Muscle of arm (tissue), 1 donor: ENCODE measurements at regions not wholly inside any gene's neighbourhood (a gene's known extent, or its start where the extent isn't known, plus 50 kb on each side); places are given as distances from the start of the nearest gene placed in this dataset.
"Not testable (repeated sequence)": the region's sequence is repeated elsewhere in the genome, so short reads cannot be mapped to it uniquely, and the experiment has no call there.

ENCODE experiments used
- DNase-seq: peaks from one replicate; pipeline ENCODE4 v3.0.0-alpha.2; 2013

DNA sequence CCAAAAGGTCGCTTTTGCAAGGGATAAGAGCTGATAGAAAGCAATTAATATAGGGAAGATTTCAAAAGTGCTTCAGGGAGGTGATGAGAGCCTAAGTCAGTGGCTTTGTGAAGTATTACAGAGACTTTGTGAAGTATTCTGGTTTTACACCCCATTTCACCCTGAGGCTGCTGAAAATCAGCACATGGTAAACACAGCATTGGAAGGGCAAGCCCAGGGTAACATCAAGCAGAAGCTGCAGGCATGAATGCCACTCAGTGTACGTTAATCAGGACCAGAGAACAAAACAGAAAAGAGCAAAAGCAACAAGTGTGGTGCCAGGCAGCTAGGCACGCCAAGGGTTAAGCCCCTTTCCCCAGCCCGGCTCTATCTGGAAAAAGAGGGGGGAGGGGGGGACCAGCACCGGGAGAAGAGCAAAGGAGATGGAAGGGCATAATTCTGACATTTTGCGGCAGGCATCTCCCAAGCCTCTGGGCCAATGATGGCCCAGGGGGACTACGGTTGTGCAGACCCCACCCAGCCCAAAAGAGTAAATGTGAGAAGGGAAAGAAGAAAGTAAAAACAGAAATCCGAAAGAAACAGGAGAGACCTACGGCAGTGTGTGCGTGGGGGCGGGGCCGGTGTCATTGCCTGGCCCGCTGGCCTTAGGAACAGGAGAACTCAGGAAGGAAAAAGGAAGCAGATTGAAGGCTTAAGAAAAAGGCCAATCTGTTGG lies 58.9 kb downstream of the DHRS2 start:
- DNase-seq = no peak

DNA sequence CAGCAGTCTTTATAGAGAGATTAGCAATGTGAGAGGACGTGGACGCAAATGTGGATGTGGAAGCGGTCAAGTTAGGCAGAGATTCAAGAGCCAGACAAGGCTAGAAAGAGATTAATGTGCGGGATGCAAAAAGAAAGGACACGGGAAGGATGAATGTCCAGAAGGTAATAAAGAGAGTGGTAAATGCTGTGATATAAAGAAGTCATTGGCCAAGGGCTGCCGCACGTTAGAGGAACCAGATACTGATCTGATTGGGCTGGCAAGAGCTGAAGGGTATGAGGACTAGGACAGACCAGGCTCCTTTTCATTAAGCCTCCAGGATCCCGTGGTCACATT lies 59.5 kb downstream of the DHRS2 start:
- DNase-seq = no peak

- no peak for DNase-seq
Measured at GRCh38 chr14:23696701-23697239, 60.6 kb downstream of the DHRS2 start.

DNA sequence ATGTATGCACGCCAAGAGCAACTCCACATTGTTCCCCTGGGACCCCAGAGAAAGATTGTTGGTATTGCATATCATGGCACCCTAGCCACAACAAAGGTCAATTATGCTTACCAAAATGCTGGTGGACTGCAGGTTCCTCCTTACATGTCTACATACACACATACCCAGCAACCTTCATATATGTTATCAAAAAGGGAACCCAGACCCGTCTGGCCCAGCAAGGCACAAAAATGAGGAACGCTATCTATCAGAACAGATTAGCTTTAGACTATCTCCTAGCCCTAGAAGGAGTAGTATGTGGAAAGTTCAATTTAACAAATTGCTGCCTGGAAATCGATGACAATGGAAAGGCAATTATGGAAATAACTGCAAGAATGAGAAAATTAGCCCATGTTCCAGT lies 61.5 kb downstream of the DHRS2 start:
- DNase-seq = no peak

DNA sequence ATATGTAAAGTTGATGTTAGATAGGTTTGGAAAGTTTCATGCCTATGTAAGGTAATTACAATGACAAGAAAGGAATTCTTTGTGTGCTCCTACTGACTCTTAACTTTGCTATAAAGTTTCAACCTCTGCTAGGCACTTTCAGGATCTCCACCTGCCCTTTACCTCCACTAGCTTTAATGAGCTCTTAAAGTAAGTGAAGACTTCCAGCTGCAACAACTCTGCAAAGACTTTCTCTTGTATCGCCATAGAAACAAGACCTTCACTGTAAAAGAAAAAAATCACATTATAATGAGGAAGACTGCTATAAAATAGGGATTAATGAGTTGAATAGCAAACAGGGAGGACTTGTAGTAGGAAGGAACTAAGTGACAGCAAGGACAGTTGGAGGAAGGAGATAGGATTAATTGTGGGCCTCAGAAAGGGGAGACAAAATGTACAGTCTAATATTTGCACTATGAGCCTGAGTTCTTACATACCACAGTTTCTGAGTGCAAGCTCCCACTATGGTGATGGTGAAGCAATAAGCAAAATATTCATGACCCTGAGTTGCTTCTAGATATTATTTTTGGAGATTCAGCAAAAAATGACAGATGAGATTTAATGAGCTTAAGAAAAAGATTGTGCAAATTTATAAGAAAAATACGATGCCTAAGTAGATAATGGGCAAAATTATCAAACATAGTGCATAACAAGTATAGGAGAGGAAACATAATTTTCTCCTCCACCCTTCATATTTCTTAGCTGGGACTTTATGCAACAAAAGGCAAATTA lies 66.7 kb downstream of the DHRS2 start:
- DNase-seq = no peak

DNA sequence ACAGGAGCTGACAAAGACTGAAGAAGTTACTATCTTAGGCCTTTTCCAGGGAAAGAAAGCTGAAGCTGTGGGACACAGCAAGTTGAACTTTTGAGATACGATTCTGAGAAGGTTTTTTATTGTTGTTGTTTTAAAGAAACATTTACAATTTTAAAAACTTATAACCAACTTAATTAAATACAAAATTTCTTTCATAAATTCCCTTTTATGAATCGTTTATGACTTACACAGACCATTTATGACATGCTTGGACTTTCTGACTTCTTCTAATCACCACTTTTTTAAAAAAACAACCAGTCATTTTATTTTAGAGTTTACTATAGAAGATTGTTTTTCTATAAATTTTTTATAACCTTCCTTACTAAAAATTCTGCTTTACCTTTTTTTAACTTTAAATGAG lies 68.7 kb downstream of the DHRS2 start:
- DNase-seq = no peak

DNA sequence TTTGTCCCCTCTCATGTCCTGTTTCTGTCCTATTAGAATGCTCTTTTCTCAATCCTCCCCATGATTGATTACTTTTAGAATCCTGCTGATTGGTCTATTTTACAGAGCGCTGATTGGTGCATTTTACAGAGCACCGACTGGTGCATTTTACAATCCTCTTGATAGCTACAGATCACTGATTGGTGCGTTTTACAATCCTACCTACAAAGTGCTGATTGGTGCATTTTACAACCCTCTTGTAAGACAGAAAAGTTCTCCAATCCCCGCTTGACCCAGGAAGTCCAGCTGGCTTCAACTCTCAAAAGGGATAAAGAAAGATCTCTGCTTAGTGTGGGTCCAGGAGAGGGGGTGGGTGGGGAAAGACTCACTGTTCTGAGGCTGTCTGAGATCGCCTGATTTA lies 71.3 kb downstream of the DHRS2 start:
- DNase-seq = no peak

DNA sequence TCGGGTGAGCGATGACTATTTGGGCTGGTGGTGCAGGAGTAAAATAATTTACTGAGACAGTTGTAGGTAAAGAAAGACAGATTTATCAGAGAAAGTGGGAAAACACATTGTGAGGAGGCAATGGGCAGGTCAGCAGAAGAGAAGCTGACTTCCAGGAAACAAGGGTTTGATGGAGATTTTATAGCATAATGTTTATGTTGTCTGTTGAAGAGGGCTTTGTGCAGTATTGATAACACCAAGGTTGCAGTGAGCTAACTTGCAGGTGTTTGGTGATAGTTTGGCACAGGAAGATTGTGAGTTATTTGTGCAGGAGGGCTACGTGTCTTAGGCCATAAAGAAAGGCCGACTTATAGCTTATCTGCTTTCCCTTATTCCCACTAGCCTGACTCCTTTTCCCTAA lies 72.2 kb downstream of the DHRS2 start:
- no peak for DNase-seq

- no peak for DNase-seq
Measured at GRCh38 chr14:23709923-23710322, 73.8 kb downstream of the DHRS2 start.

DNA sequence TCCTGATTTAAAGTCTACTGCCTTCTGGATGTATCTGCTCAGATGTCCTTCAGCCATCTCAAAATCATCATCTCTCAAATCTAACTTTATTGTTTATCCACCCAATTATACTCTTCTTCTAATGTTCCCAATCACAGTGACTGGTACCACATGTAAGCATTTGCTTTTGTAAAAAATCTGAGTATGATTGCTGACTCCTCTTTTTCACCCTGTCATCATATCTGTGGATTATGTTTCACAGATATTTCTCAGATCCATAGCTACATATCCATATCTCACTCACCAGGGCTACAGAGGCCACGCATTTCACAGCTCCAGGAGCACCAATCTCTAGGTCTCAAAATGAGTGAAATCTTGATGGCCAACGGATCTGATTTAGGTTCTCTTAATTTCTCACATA lies 76.1 kb downstream of the DHRS2 start:
- DNase-seq = no peak

DNA sequence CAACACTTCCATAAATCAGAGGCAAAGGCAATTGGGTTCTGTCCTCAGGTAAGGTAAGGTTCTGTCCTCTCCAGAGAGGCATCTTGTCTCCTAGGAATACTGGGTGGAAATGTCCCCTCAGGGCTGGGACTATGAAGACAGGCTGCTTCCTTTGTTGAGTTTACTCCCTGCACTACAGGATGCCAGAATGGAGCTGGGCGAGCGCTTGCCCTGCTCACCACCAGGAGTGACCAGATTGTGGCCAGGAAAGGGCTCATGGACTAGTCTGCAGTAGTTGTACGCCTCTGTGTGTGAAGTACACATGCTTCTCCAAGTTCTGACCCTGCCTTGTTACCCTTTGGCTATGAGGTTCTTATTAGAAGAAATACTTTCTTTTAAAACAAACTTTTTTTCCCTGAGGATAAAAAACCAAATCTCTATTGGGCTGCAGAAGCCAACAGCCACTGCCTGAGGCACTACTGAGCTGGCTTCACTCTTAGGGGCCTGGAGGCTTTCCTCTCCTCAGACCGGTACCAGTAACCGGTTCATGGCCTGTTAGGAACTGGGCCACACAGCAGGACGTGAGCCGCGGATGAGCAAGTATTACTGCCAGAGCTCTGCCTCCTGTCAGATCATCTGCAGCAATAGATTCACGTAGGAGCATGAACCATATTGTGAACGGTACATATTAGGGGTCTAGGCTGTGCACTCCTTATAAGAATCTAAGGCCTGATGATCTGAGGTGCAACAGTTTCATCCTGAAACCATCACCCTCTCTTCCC lies 83.2 kb downstream of the DHRS2 start:
- DNase-seq = no peak

DNA sequence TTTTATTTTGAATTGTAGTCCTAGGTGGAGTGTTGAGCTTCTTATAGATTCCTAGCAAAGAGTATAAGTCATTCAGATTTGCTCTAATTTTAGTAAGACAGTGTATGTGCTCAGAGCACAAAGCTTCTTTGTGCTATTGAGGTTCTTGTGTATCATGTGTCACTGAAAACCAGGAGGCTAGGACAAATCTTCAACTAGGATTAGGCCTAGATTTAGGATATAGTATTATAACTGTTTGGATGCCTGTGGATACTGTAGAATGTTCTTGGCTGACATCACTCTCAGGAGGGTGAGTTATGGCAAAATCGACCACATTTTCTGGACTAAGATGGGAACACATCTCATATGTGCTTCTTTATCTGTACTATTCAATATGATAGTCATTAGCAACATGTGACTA lies 86.5 kb downstream of the DHRS2 start:
- DNase-seq = no peak

GRCh38 chr14:23723911-23724310 lies 87.7 kb downstream of the DHRS2 start:
- DNase-seq = no peak

- no peak for DNase-seq
Measured at GRCh38 chr14:23725528-23725927, 89.4 kb downstream of the DHRS2 start.

DNA sequence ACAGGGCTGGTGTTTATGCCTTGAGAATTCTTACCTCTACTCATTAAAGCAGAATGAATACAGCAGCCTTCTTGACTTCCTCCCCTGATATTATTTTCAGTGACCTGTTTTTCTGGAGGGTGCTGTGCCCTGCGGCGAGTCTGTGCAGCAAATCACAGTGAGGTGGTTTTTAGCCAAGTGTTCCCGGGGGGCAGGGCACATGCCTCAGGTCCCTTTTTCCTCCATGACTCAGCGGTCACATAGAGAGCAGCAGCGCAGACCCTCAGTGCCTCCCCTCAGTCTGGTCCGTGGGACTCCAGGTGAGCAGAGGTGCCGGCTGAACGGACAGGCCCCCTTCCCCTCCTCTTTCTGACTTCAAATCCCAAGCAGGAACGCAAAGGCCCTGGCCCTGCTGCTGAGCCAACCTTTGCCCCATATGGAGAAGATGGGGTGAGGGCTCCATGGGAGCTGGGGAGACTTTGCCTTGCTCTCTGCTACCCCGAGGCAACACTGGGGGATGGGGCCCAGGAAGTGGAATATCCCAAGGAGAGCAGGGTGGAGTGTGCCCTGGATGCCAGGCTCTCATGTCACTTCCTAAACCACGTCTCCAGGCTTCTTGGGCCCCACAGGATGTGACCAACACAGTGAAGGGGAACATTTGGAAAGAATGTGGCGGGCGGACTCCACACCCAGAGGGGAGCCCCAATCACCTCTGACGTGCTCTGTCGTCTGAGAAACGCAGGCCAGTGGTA lies 90.0 kb downstream of the DHRS2 start:
- DNase-seq = no peak

DNA sequence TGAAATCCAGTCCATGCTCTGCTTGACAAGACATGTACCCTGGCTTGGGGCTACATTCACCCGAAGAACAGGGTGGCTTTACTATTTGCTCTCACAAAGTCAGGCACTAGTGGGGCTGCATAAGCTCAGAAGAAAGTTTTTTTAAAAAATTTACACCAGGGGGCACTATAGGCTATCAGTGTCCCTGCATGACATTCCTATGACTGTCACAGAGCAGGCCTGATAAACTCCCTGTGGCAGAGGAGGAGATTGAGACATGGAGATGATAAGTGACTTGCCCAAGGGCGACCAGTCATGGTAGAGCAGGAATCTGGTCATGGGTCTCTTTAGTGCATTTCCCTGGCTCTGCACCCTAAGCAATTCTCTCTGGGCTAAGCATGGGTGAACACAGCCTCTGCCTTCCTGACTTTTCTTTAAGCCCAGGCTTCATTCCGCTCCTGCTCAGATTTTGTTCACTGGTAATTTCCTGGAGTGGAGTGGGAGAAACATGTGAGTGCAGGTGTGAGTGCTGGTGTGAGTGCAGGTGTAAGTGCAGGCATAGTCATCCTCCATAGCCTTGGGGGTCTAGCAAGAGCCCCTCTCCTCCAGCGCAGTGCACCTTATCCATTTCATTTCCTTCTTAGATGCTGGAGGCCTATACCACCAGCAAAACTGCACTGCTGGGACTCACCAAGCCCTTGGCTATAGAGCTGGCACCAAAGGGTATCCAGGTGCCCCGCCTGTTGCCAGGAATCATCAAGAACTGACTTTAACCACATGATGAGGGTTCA lies 91.6 kb downstream of the DHRS2 start:
- DNase-seq = peak; percentile 15

GRCh38 chr14:23728791-23729190 lies 92.6 kb downstream of the DHRS2 start:
- DNase-seq = no peak

- no peak for DNase-seq
Measured at GRCh38 chr14:23729720-23730387, 93.7 kb downstream of the DHRS2 start.

- no peak for DNase-seq
Measured at GRCh38 chr14:23735394-23735793, 99.2 kb downstream of the DHRS2 start.

DNA sequence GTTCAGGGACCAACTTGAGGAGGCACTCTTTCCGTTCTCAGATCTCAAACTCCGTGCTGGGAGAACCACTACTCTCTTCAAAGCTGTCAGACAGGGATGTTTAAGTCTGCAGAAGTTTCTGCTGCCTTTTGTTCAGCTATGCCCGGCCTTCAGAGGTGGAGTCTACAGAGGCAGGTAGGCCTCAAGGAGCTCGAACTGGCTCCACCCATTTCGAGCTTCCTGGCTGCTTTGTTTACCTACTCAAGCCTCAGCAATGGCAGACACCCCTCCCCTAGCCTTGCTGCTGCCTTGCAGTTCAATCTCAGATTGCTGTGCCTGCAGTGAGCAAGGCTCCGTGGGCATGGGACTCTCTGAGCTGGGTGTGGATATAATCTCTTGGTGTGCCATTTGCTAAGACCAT lies 108.2 kb downstream of the DHRS2 start:
- DNase-seq = not testable (repeated sequence)

DNA sequence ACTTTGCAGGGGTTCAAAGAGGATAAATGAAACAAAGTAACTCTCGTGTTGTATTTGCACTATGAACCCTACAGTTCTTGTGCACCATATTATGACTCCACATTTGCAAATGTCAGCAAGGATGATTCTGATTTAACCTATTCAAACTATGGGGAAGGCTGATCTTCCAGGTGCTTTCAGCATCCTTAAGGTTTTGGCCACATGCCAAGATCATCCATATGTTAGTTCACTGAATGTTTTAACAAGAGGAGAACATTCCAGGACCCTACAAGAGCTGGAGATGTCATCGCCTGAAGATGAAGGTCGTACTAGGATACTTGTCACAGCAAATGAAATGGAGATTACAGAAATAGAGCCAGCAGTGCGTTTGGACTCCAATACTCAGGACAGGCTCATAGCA lies 114.2 kb downstream of the DHRS2 start:
- no peak for DNase-seq
